GM19035 (cell line): ENCODE measurements at regions not wholly inside any gene's neighbourhood (a gene's known extent, or its start where the extent isn't known, plus 50 kb on each side); places are given as distances from the start of the nearest gene placed in this dataset.
"Not testable (repeated sequence)": the region's sequence is repeated elsewhere in the genome, so short reads cannot be mapped to it uniquely, and the experiment has no call there.

Experiments
- ATAC-seq: cut with Tn5 transposase; IDR thresholded peaks from one replicate; pipeline ENCODE4 v1.9.1; 2021; ENCODE audit not compliant: unreplicated experiment

DNA sequence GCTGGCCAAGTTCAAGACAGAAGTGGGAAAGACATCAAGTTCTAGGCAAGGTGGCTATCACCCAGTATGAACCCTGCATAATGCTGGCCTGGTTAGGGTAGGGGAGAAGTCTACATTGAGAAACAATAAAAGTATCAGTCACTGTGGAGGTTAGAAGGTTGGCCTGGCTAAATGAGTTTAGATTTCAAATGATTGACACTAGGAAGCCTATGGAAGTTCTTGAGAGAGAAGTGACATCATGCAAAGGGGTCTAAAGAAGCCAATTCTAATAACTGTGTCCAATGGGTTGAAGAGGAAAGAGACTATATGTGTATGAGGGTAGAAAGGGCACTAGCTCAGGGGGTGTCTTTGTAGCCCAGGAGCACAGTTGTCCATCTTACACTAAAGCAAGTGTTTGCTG, 98.5 kb upstream of the MBIP start:
- ATAC-seq = no peak

DNA sequence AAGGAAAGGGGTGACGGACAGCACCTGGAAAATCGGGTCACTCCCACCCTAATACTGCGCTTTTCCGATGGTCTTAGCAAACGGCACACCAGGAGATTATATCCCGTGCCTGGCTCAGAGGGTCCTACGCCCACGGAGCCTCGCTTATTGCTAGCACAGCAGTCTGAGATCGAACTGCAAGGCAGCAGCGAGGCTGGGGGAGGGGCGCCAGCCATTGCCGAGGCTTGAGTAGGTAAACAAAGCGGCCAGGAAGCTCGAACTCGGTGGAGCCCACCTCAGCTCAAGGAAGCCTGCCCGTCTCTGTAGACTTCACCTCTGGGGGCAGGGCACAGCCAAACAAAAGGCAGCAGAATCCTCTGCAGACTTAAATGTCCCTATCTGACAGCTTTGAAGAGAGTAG, 91.5 kb upstream of the MBIP start:
- ATAC-seq = not testable (repeated sequence)

DNA sequence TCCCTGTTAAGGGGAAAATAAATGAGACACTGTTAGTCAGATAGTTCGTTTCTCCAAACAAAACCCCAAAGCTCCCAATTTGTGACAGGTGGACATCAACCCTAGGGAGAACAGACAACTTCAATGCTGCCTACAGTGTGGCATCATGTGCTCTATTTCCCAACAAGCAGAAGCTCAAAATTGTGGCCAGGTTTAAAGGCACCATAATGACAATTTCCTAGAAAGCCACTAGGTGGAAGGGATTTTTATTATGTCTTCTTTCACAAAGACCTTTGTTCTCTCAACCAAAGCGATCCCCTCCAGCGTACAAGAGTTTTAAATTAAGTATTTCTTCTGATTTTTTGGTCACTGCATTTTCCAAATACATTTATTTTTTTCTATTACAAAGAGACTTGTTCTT, 88.0 kb upstream of the MBIP start:
- ATAC-seq = no peak

DNA sequence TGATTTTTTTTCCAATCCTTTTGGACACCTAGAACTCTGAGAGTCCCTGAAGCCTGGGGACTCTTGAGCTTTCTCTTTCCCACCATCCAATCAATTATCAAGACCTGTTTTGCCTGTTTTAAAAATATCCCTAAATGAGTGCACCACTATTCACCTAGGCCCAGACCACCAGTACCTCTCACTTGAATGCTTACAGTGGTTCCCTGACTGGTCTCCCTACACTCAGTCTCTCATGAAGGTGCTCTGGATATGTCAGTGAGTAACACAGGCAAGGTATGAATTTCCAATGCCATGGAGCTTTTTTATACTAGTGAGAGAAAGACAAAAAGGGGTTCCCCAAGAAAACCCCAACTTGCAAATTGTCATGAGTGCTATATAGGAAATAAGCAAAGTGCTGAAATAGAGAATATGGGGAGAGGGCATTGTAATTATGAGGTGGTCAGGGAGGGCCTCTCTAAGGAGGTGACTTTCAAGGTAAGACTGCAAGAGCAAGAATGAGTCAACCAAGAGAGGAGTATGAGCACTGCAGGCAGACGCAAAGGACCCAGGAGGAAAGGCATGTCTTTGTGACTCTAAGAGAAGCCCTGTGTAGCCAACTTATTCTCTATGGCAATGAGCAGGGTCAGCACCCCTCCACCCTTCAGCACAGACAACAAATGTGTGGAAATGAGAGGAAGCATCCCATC, 85.3 kb upstream of the MBIP start:
- ATAC-seq = no peak

DNA sequence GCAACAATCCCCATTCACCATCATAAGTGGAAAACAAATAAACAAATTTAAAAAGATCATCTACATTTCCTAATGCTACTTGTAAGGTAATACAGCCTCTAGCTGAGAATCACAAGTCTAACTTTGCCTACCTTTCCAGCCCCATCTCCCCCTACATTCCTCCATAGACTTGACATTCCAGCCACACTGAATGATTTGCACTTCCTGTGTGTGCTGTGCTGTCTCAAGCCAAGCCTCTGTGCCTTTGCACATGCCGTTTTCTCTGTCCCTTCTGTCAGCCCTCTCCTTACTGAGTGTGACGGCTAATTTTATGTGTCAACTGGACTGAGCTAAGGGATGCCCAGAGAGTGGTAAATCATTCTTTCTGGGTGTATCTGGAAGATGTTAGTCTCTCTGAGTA, 82.4 kb upstream of the MBIP start:
- no peak for ATAC-seq

DNA sequence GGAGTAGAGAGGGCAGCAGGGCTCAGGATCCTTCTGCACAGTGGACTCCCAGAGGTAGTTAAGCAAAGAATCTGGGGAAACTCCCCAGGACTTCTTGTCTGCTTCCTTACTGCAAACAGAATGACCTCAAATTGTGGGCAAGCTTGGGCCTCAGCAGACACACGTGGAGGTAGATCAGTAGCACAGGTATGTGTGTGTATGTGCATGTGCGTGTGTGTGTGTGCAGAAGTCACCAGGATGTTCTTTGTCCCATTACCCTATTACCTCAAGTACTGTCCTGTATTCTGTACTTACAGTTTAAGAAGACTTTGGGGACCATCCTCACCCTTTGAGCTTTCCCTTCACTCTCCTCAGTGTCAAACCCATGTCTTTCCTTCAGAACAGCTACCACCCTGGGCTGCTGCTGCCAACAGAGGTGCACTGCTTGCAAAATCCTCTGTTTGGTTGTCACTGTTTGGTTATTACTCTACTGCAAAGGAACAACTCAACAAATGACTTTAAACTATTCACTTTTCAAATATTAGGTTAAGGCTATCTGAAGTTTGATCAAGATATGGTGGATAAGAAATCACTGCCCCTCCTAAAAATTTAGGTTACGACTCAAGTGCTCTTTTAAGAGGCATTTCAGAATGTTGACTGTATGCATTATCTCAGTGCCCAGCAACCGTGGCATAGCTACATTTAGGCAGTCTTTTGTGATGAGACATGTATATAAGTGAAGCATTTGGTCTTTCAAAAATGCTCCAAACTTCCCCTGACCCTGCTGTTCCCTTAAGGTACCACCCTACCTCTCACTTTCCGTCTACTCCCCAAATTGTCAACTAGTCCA, 78.2 kb upstream of the MBIP start:
- no peak for ATAC-seq

DNA sequence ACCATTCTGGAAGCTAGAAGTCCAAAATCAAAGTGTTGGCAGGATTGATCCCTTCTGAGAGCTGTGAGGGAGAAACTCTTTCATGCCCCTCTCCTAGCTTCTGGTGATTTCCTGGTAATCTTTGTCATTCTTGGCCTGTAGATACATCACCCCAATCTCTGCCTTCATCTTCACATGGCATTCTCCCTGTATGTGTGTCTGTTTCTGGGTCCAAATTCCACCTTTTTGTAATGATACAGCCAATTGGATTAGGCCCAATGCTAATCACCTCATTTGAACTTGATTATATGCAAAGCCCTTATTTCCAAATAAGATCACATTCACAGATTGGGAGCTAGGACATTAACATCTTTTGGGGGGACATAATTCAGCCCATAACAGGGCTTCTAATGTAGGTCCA, 76.9 kb upstream of the MBIP start:
- ATAC-seq = no peak

DNA sequence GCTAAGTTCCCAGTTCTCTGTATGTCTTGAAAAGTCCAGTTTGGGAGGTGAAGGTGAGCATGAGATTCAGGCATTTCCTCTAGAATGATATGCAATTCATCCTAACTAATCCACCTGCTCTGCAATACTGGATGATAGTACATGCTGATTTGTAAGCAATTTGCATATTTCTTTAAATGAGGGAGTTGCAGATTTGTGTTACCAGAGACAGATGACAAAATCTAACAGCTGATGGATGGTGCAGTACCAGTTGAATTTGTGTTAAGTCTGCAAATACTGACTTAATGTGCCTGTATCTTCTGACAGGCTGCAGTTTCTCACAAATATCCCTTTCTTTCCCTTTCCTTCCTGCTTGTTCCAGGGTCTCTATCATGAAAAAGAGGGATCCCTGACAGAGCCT, 76.4 kb upstream of the MBIP start:
- ATAC-seq = no peak

DNA sequence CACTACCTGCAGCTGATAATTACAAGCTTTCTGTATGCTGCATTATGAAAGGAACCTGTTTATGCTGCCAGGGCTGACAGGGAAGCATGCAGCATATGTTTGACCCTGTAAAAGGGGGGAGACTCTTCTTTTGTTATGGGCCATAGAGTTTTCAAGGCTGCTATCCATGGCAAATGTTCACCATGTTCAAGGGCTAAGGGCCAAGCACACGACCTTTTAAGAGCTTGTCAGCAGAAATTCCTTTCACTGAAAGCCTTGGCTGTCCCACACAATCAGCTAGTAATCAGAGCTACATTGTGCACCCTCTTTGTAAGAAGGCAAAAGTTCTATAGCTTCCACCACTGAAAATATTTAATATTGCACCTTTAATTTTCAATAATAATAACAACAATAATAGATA, 74.2 kb upstream of the MBIP start:
- no peak for ATAC-seq

DNA sequence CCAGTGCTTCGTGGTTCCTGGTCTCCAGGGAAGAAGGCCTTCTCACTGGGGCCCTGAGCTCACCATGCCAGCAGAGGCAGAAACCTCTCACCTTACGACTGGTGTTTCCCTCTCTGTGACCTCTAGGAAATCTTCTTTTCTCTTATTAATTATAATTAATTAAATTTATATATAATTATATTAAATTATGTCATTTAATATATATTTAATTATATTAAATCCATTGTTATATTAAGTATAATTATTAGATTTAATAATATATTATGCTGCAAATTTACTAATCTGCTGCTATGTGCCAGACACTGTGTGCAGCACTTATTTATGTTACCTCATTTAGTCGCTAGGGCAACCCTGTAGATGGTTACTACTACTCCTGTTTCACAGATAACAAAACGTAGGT, 70.3 kb upstream of the MBIP start:
- no peak for ATAC-seq

DNA sequence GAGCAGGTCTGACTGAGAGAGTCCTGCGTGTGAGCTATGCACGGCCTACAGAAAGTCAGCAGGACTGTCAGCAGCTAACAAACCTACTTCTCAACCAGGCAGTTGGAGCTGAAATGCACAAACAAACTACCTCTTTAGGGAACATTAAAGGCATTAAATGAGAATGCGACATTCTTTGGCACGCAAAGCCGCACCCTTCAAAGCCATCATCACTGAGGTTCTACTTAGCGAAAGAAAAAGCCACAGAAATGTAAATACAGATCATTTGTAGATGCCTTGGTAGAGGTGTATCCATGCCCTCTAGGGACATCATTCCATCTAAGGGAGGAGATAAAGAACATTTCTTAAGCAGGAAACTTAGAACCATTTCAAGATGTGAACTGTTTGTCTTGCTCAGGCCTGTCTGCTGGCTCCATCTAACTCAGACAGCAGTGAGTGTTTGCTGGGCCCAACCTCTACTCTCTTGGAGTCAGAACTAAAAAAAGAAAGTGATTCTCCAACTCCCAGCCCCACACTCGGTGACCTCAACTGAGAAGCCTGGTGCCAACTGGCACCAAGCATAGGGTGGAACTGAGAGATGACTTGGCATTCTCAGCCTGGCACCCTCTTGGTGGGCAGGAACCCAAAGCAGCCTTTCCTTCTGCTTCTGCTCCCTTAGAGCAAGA, 63.5 kb upstream of the MBIP start:
- ATAC-seq = no peak

DNA sequence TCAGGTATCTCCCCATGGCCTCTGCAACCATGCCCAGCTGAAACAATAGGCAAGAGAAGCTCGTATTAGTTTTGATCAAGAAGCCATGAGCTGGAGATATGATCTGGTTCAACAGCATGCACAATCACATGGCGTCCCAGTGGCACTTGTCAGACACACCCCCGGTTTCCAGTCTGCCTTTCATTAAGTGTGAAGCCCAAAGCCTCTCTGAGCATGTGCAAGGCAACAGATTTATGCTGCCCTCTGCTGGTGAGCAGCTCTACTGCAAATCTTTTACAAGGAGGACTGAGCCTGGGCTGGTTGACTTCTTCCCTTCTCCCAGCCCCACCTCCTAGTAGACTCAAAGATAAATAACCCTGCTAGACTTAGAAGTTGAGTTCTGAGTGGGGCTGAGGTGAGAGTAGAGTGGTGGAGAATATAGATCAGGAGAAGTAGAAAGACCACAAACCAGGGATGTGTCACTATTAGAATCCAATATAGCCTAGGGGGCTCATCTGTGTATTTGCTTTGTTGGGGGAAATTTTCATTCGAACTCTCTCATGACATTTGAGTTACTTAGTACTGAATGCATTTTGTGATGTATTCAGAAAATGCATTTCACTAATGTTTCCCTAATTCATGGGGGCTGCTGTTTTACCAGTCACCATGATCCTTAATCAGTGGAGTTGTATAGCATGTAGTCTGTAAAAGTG, 53.7 kb upstream of the MBIP start:
- ATAC-seq = peak; percentile 95
